HG03175 (cell line): ENCODE measurements at regions not wholly inside any gene's neighbourhood (a gene's known extent, or its start where the extent isn't known, plus 50 kb on each side); places are given as distances from the start of the nearest gene placed in this dataset.
"Not testable (repeated sequence)": the region's sequence is repeated elsewhere in the genome, so short reads cannot be mapped to it uniquely, and the experiment has no call there.

Experiments
- ATAC-seq: cut with Tn5 transposase; IDR thresholded peaks from one replicate; pipeline ENCODE4 v1.9.1; 2021; ENCODE audit warnings: mild to moderate bottlenecking, moderate library complexity; ENCODE audit not compliant: unreplicated experiment

DNA sequence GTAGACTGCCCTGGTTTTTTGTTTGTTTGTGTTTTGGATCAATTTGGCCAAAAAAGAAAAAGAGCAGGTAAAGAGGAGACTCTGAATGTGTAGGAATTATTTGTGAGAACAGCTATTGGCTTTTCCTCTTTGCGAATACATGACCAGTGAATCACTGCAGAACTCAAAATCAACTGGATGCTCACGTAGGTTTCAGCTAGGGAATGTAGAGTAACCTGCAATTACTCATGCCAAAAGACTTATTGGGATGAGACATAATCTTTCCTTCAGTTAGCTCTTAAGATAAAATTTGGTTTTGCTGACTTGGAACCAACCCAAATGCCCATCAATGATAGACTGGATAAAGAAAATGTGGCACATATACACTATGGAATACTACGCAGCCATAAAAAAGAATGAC, 348.0 kb downstream of the NPR3 start:
- ATAC-seq, result no peak

DNA sequence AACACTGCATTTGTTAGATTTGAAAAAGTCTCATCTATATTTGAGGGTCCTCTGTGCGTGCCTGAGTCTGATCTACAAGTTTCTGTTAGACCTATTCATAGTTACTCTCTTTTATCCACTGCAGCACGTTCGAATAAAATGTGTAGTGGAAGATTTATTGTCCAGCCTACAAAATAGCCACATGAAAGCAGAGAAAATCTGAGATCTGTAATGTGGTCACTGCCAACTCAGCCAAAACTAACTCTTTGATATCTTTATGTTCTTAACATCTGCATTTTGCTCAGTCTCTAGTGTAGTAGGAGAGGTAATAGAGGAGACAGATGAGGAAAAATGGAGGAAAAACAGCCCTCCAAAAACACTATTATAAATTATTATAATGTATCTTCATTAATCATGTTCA, 354.0 kb downstream of the NPR3 start:
- ATAC-seq, result no peak

DNA sequence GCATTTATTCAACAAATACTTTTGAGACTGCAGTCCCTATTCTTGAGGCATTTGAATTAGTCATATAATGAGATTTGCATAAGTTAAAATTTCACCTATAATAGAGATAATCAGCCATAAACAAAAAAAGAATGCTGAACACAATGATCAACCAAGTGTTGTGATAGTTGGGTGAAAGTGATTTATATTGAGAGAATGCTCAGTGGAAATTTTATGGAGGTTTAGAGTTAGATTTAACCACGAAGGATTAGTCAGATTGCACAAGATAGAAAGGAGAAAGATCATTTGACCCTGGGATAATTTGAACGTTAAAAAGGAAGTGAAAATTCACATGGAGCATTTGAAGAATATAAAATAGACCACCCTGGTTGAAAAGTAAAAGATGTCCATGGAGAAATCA, 356.2 kb downstream of the NPR3 start:
- ATAC-seq, result no peak

DNA sequence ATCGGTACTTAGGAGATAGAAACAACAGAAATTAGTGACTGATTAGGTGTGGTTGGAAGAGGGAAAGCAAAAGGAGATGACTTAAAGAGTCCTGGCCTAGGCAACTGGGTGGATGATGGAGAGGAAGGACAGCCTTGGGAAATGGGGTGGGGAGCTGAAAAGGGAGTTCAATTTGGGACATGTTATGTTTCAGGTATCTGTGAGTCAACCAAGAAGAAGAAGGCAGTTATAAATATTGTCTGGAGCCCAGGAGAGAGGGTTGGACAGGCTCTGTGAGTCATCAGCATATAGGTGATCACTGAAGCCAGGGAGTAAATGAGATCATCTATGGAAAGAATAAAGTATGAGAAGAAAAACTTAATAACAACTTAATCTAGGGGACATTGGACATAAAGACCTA, 357.7 kb downstream of the NPR3 start:
- no peak for ATAC-seq

DNA sequence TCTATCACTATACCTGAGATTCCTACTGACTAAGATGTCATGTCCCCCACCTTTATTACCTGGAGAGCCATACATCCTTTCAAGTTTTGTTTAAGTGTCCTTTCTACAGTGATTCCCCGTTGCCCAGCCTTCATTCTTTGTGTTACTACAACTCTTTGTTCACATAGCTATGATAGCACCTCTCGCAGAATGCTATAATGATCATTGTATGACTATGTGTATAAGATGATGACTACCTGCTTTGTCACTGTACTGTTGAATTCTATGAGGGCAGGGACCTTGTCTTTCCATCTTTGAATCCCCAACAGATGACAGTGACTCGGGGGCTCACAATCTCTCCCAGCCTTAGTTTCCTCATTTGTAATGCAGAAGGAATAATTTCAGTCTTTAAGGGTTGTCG, 361.2 kb downstream of the NPR3 start:
- no peak for ATAC-seq

DNA sequence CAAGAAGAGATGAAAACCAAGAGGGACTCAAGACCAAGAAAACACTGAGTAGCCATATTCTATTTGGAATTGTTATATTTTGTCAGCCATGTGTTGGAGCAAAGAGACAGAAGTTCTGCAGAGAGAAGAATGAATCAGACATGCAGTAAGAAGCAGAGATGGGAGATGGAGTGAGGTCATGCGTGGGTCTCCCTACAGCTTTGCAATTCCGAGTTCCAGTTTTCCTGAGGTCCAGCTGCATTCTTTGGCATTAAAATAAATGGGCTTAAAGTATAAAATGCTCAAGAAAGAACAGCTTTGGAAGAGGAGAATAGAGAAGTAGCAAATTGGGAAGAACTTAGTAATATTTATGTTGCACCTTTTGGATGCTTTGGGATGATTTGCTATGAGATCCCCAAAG, 361.6 kb downstream of the NPR3 start:
- ATAC-seq, result no peak

DNA sequence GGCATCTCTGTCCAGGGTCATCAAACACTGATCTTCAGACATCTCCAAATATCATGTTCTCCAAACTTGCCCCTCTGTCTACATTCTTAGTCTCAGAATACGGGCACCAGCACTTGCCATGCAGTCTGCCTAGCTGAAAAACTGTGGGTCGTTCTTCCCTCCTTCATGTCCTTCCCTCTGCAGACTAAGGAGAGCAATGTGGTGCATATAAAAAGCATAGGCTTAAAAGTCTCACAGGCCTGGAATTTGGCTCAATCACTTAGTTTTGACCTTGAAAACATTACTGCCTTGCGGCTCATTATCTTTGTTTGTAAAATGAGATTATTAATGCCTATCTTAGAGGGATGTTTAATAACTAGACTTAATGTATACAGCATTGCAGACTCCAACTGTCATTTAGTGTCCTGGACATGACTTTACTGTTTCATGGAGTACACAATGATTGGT, 362.8 kb downstream of the NPR3 start:
- no peak for ATAC-seq

DNA sequence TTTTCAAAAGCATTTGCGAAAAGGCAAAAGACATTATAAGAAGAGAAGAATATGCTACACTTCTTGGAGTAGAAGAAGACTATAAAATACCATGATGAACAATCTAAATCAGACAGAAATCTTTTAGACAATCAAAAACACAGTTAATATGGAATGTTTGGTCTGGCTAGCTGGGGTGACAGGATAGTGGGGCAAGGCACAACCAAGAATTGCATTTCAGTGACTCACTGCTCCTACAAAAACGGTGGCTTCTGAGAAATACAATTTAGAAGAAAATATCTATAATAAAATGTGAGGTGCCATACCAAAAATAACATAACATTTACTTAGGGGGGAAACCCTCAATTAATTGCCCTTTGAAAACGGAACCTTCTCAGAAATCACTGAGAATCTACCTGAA, 363.4 kb downstream of the NPR3 start:
- no peak for ATAC-seq

DNA sequence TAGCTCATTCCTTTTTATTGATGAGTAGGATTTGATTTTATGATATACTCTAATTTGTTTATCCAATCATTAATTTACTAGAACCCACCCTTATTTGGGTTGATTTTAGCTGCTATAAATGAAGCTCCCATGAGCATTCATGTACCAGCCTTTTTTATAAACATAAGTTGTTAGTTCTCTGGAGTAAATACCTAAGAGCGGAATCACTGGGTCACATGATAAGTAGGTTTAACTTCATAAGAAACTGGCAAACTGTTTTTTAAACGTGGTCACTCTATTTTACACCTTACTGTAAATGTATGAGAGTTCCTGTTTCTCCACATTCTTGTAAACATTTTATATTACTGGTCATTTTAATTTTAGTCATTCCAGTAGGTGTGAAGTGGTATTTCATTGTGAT, 364.6 kb downstream of the NPR3 start:
- no peak for ATAC-seq

DNA sequence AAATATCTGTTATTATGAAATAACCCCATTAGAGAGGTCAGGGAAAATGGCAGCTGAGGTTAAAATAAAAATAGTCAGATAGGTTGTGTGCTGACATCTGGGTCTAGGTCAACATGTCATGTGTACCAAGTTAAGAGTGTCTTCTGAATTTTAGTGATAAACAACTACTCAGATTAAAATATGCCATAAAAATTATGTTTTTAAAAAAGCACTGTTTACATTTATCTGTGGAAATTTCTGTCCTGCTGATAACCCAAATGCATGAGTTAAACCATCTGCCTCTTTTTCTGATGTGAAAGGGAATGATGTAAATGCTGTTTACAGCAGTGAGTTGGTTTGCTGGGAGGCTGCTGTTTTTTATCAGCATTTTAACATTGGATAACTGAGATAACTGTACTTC, 361.2 kb upstream of the TARS1 start:
- no peak for ATAC-seq

DNA sequence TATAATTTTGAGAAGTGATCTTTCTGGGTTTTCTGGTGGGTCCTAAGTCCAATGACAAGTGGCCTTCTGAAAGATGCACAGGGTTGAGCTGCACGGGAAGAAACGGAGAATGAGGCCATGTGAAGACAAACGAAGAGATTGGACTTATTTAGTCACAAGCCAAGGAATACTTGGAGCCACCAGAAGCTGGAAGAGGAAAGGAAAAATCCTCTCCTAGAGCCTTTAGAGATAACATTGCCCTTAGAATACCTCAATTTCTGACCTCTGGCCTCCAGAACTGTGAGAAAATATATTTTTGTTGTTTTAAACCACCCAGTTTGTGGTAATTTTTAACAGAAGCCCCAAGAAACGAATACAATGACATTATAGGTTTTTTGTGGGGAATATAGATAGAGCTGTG, 360.5 kb upstream of the TARS1 start:
- no peak for ATAC-seq

DNA sequence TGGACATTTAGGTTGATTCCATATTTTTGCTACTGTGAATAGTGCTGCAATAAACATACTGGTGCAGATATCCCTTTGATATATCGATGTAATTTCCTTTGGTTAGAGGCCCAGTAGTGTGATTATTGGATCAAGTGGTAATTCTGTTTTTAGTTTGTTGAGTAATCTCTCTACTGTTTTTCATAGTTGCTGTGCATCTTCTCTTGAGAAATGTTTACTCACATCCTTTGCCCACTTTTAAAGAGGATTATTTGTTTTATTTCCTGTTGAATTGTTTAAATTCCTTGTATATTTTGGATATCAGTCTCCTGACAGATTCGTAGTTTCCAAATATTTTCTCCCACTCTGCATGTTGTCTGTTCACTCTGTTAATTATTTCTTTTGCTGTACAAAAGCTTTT, 352.6 kb upstream of the TARS1 start:
- ATAC-seq, result no peak

DNA sequence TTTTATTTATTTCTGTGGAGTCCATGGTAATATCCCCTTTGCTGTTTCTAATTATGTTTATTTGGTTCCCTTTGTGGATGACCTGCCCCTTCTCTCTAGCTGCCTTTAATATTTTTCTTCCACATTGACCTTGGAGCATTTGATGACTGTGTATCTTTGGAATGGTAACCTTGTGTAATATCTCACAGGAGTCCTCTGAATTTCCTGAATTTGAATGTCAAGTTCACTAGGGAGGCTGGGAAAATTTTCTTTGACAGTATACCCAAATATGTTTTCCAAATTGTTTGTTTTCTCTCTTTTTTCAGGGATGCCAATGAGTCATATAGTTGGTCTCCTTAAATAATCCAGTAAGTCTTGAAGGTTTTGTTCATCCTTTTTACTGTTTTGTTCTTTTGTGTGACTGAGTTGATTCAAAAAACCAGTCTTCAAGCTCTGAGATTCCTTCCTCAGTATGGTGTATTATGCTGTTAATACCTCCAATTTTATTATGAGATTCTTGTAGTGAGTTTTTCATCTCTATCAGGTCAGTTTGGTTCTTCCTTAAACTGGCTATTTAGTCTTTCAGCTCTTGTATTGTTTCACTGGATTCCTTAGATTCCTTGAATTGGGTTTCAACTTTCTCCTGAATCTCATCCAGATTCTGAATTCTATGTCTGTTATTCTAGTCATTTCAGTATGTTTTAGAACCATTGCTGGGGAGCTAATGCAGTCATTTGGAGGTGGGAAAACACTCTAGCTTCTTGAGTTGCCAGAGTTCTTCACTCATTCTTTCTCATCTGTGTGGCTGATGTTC, 349.0 kb upstream of the TARS1 start:
- no peak for ATAC-seq

DNA sequence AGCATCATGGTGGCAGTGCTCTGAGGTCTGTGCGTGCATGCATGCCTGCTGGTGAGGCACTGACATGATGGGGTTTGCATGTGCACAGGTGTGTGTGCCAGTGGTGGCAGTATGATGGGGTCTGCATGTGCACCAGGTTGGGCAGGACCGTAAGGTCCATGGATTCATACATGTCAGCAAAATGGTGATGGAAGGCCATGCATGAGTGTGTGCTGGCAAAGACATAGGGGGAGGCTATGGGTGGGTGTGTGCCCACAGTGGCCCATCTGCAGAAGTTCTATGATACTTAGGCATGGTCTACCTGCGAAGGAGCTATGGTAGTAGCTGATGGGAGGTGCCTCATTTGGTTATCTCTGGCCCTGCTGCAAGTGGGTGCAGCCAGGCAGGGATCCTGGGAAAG, 348.0 kb upstream of the TARS1 start:
- ATAC-seq, result no peak

DNA sequence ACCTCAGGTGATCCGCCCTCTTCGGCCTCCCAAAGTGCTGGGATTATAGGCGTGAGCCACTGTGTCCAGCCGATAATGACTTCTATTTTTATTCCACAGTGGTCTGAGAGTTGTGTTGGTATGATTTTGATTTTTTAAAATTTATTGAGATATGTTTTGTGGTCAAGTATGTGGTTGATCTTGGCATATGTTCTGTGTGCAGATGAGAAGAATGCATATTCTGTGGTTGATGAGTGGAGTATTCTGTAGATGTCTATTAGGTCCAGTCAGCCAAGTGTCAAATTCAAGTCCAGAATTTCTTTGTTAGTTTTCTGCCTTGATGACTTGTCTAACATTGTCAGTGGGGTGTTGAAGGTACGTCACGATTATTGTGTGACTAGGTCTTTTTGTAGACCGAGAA, 338.2 kb upstream of the TARS1 start:
- no peak for ATAC-seq

DNA sequence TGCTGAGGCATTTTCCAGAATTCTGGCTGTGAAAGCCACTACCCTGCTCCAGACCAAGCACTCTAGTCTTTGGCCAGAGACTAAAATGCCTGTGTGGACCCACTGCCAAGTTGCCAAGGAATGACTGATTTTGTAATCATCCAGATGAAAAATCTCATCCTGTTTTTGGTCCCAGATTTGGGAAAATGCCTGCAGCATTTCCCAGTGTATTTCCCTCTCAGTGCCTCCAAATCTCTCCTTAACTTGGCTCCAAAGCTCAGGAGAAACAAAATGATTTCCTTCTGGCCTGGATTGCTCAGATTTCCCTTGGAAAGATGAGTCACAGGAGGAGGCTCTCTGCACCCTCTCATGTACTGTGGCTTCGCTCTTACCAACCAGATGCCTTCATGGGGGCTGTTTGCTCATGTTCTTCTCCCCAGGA, 335.2 kb upstream of the TARS1 start:
- ATAC-seq, result no peak

DNA sequence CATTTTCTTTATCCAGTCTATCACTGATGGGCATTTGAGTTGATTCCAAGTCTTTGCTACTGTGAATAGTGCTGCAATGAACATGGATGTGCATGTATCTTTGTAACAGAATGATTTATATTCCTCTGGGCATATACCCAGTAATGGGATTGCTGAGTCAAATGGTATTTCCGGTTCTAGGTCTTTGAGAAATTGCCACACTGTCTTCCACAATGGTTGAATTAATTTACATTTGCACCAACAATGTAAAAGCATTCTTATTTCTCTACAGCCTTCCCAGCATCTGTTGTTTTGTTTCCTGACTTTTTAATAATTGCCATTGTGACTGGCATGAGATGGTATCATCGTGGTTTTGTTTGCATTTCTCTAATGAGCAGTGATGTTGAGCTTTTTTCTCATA, 330.3 kb upstream of the TARS1 start:
- not testable (repeated sequence) for ATAC-seq

DNA sequence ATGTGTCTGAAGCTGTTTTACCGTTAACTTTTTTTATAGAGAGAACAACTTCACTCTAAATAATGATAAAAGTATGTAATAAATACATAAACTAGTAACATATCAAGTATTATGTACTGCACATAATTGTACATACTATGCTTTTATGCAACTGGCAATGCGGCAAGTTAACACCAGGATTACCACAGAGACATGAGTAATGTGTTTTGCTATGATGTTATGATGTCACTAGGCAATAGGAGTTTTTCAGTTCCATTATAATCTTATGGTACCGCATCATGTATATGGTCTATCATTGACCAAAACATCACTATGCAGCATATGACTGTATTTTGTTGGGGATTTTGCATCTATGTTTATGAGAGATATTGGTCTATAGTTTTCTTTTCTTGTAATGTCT, 326.4 kb upstream of the TARS1 start:
- ATAC-seq, result no peak

DNA sequence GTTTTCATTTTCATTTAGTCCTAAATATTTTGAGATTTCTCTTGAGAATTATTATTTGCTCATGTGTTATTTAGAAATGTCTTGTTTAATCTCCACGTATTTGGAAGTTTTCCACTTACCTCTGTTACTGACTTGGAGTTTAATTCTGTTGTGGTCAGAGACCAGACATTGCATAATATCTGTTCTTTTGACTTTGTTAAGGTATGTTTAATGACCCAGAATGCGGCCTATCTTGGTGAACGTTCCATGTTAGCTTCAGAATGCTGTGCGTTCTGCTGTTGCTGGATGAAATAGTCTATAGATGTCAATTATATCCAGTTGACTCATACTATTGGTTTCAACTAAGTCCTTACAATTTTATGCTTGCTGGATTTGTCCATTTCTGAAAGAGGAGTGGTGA, 325.3 kb upstream of the TARS1 start:
- no peak for ATAC-seq

DNA sequence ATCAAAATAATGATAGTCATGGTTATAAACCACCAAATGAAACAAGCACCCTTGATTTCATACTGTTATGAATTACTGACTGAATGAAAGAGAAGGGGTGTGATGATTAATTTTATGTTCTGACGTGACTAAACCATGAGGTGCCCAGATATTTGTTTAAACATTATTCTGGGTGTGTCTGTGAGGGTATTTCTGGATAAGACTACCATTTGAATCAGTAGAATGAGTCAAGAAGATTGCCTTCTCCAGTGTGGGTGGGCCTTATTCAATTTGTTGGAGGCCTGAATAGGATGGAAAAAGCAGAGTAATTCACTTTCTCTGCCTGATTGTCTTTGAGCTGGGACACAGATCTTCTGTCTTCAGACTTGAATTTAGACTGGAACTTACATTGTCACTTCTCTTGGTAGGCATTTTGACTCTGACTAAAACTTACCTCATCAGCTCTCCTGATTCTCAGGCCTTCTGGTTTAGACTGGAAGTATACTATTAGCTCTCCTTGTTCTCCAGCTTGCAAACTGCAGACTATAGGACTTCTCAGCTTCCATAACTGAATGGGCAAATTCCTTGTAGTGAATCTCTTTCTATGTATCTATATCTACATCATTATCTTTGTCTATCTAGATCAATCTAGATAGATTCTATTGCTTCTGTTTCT, 321.9 kb upstream of the TARS1 start:
- ATAC-seq, result no peak

DNA sequence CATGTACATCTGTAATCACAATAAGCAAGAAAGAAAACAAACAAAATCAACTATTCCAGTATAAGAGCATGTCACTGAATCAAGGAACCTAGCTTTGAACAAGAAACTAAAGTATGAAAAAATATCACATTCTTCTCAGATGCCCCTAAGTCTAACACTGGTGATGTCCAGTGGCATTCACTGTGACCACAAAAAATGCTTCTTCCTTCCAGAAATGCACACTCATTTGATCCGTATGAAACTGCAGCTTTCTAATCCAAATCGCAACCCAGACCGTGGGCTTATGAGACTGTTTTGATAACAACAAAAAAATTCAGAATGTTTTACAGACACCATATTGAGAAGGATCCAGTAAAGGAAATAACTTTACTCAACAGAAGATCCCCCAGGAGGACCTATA, 320.1 kb upstream of the TARS1 start:
- no peak for ATAC-seq

DNA sequence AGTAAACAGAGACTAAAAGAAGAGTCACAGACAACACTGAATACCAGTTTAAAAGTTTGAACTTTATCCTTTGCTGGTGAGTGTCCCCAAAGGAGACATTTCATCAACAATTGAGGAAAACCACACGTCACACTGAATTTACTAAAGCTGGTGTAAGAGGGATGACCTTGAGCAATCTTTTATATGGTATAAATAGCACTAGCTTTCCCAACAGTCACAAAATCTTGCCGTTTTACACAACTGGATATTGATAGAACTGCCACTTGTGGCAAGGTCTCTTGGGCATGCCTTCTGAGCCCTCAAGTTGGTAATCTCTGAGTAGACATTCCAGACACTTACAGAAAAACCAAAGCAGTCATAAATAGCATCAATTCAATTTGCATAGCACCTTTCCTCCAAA, 311.5 kb upstream of the TARS1 start:
- no peak for ATAC-seq

DNA sequence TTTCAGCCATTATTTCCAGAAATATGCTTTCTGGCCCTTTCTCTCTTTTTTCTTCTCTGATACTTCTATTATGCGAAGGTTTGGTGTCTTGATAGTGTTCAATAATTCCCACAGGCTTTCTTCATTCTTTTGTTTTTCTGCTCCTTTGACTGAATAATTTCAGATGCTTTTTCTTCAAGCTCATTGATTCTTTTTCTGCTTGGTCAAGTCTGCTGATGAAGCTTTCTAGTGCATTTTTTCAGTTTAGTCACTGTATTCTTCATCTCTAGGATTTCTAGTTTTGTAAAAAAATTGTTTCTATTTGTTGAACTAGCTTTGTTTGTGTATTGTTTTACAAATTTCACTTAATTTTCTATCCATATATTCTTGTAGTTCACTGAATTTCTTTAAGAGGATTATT, 304.0 kb upstream of the TARS1 start:
- ATAC-seq, result no peak
